A549 (cell line): ENCODE measurements at regions not wholly inside any gene's neighbourhood (a gene's known extent, or its start where the extent isn't known, plus 50 kb on each side); places are given as distances from the start of the nearest gene placed in this dataset.
"Not testable (repeated sequence)": the region's sequence is repeated elsewhere in the genome, so short reads cannot be mapped to it uniquely, and the experiment has no call there.

Experiments used
- ATAC-seq, 2 experiments: fragments of 200-7000 bp in 1 of 2; fragments of >200 bp in 1 of 2; cut with Nextera tagmentation in 1 of 2; cut with Tn5 transposase in 1 of 2; 3 replicates each; pipeline versions ENCODE4 v1.8.0 to v1.9.1; 2018 to 2020; ENCODE audit warnings: mild to moderate bottlenecking in 1 of 2, moderate library complexity in 1 of 2
- CTCF ChIA-PET: fragments of 300-600 bp; sonication (Branson Sonifier 250); formaldehyde crosslinking; extraction: SDS; loops from one replicate; lab custom pipeline; 2021; ENCODE audit warnings: antibody characterized with exemption, inconsistent platforms; lab: Yijun Ruan, JAX
- POLR2A ChIA-PET: fragments of 350-600 bp; formaldehyde crosslinking; extraction: SDS; loops from one replicate; lab custom pipeline; 2021; ENCODE audit warnings: antibody characterized with exemption, inconsistent platforms; lab: Yijun Ruan, JAX
- DNase-seq, 2 experiments: peaks; one replicate each; pipeline versions ENCODE4 v3.0.0 to v3.0.0-alpha.2; 2011 to 2016; ENCODE audit warnings: low read depth in 1 of 2, low spot score in 1 of 2
- FAIRE-seq: peaks from 2 replicates; lab custom pipeline; 2011; peaks lifted over from hg19 to GRCh38; lab: Jason Lieb, UNC
- H3K27ac ChIP-seq, 2 experiments: fragments of >200 bp; sonication (Bioruptor Twin); formaldehyde crosslinking; 3 replicates each; pipeline ENCODE4 v1.5.1; 2016 to 2017
- H3K4me1 ChIP-seq: fragments of >200 bp; sonication (Bioruptor Twin); formaldehyde crosslinking; 3 replicates; pipeline ENCODE4 v1.6.1; 2016
- H3K4me2 ChIP-seq: fragments of >200 bp; sonication (Bioruptor Twin); formaldehyde crosslinking; 3 replicates; pipeline ENCODE4 v1.6.1; 2016
- H3K4me3 ChIP-seq: fragments of >200 bp; sonication (Bioruptor Twin); formaldehyde crosslinking; 3 replicates; pipeline ENCODE4 v1.5.1; 2016
- H3K9me3 ChIP-seq: fragments of >200 bp; sonication (Bioruptor Twin); formaldehyde crosslinking; 3 replicates; pipeline ENCODE4 v1.6.1; 2016
- CEBPB ChIP-seq, 2 experiments: fragments of >200 bp in 1 of 2; sonication (Bioruptor Twin) in 1 of 2; formaldehyde crosslinking in 1 of 2; IDR thresholded peaks; 2 replicates each; pipeline ENCODE4 v1.6.1; 2012 to 2016
- EHF ChIP-seq: fragments of 250-450 bp; sonication (Bioruptor Pico); IDR thresholded peaks from 2 replicates; pipeline ENCODE4 v1.5.0; 2020; ENCODE audit warnings: mild to moderate bottlenecking
- EHMT2 ChIP-seq: fragments of 200-600 bp; sonication (generic); IDR thresholded peaks from 2 replicates; pipeline ENCODE4 v1.6.1; 2016; ENCODE audit warnings: antibody characterized with exemption, low read depth, mild to moderate bottlenecking, moderate library complexity
- EP300 ChIP-seq, 2 experiments: fragments of >200 bp; sonication (Bioruptor Twin); formaldehyde crosslinking; IDR thresholded peaks; 2 replicates in 1 of 2; 3 replicates in 1 of 2; pipeline ENCODE4 v1.6.1; 2016 to 2017
- FOSB ChIP-seq: fragments of 250-450 bp; sonication (Bioruptor Pico); IDR thresholded peaks from 2 replicates; pipeline ENCODE4 v1.5.0; 2020; ENCODE audit warnings: mild to moderate bottlenecking, moderate library complexity
- HDAC2 ChIP-seq: fragments of 200-600 bp; sonication (generic); IDR thresholded peaks from 2 replicates; pipeline ENCODE4 v1.6.1; 2016
- KDM1A ChIP-seq: fragments of 200-600 bp; sonication (generic); IDR thresholded peaks from 2 replicates; pipeline ENCODE4 v1.6.1; 2016; ENCODE audit warnings: low read depth, mild to moderate bottlenecking
- MAFK ChIP-seq: fragments of 450-650 bp; IDR thresholded peaks from 2 replicates; pipeline ENCODE4 v1.6.1; 2014; ENCODE audit not compliant: partially characterized antibody
- MYC ChIP-seq: IDR thresholded peaks from 2 replicates; pipeline ENCODE4 v1.6.1; 2012; ENCODE audit warnings: mild to moderate bottlenecking, inconsistent platforms, low read length, improper control_type of control experiment, borderline replicate concordance
- NPAS2 ChIP-seq: fragments of 250-450 bp; sonication (Bioruptor Pico); IDR thresholded peaks from 2 replicates; pipeline ENCODE4 v1.8.0; 2022; ENCODE audit warnings: mild to moderate bottlenecking, moderate library complexity, borderline replicate concordance
- POLR2A ChIP-seq: IDR thresholded peaks from 2 replicates; pipeline ENCODE4 v1.6.1; 2012; ENCODE audit warnings: mild to moderate bottlenecking, low read length
- SMC3 ChIP-seq: fragments of >200 bp; sonication (Bioruptor Twin); formaldehyde crosslinking; IDR thresholded peaks from 3 replicates; pipeline ENCODE4 v1.6.1; 2018; ENCODE audit warnings: inconsistent platforms
- TFCP2L1 ChIP-seq: fragments of 250-450 bp; sonication (Bioruptor Pico); IDR thresholded peaks from 2 replicates; pipeline ENCODE4 v1.5.0; 2021; ENCODE audit warnings: mild to moderate bottlenecking
- ZC3H11A ChIP-seq: fragments of 450-650 bp; IDR thresholded peaks from 2 replicates; pipeline ENCODE4 v1.6.1; 2014; ENCODE audit warnings: antibody characterized with exemption, mild to moderate bottlenecking
- ZSCAN20 ChIP-seq: fragments of 250-450 bp; sonication (Bioruptor Pico); IDR thresholded peaks from 2 replicates; pipeline ENCODE4 v1.8.0; 2022; ENCODE audit warnings: mild to moderate bottlenecking, moderate library complexity
- WGBS: methylation state at CpG from one replicate; pipeline ENCODE4 v1.1.6; 2017; ENCODE audit errors: missing lambda C conversion rate; 5-methylcytosine and 5-hydroxymethylcytosine counted together
- TF ChIP-seq, protein P1 (sequence below): fragments of 200-600 bp; sonication (generic); IDR thresholded peaks from 2 replicates; pipeline ENCODE4 v1.6.1; 2016; ENCODE audit warnings: antibody characterized with exemption, mild to moderate bottlenecking, moderate library complexity
- TF ChIP-seq, protein P2 (sequence below): fragments of >200 bp; sonication (Bioruptor Twin); formaldehyde crosslinking; IDR thresholded peaks from 3 replicates; pipeline ENCODE4 v1.5.1; 2016
- TF ChIP-seq, protein P3 (sequence below): fragments of 250-450 bp; sonication (Bioruptor Pico); IDR thresholded peaks from 2 replicates; pipeline ENCODE4 v1.5.0; 2020; ENCODE audit warnings: low read depth, mild to moderate bottlenecking, moderate library complexity
- TF ChIP-seq, protein P4 (sequence below): fragments of >200 bp; sonication (Bioruptor Twin); formaldehyde crosslinking; IDR thresholded peaks from 3 replicates; pipeline ENCODE4 v1.6.1; 2016

DNA sequence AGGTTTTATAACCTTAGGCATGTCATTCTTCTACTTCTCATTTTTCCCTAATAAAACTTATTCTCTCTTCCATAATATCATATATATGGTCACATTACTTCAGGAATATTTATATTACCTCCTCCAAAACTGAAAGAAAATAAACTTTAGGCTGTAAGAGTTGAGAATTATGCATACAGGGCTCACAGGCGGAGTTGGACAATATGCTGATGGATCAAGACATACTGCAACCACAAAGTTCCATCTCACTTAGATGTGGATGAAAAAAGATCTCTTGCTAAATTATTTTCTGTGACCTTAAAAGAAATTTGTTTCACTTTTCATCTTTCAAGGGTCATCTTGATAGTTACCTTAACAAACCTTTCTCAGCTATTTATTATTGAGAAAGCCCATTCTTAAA is 152.6 kb upstream of the PDE4B start:
- Histone ChIP-seq H3K27ac (no peak overlapping the region), H3K4me2 (no peak overlapping the region), H3K4me1 (no peaks in the 10 kb centered on the region), H3K9me3 (no peaks in the 10 kb centered on the region), H3K4me3 (no peak overlapping the region)
- TF ChIP-seq, protein P1, sequence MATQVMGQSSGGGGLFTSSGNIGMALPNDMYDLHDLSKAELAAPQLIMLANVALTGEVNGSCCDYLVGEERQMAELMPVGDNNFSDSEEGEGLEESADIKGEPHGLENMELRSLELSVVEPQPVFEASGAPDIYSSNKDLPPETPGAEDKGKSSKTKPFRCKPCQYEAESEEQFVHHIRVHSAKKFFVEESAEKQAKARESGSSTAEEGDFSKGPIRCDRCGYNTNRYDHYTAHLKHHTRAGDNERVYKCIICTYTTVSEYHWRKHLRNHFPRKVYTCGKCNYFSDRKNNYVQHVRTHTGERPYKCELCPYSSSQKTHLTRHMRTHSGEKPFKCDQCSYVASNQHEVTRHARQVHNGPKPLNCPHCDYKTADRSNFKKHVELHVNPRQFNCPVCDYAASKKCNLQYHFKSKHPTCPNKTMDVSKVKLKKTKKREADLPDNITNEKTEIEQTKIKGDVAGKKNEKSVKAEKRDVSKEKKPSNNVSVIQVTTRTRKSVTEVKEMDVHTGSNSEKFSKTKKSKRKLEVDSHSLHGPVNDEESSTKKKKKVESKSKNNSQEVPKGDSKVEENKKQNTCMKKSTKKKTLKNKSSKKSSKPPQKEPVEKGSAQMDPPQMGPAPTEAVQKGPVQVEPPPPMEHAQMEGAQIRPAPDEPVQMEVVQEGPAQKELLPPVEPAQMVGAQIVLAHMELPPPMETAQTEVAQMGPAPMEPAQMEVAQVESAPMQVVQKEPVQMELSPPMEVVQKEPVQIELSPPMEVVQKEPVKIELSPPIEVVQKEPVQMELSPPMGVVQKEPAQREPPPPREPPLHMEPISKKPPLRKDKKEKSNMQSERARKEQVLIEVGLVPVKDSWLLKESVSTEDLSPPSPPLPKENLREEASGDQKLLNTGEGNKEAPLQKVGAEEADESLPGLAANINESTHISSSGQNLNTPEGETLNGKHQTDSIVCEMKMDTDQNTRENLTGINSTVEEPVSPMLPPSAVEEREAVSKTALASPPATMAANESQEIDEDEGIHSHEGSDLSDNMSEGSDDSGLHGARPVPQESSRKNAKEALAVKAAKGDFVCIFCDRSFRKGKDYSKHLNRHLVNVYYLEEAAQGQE, result no peak
- TF ChIP-seq FOSB (CRISPR knock-in tag) (no peak), CEBPB (IDR thresholded peaks at IDR 0.05) (no peak), HDAC2 (no peak), MYC (no peak), ZC3H11A (no peak), SMC3 (no peak), EHF (CRISPR knock-in tag) (no peak), KDM1A (no peak), ZSCAN20 (CRISPR knock-in tag) (no peak), EHMT2 (no peak), POLR2A (no peak), NPAS2 (CRISPR knock-in tag) (no peak), MAFK (no peak), TFCP2L1 (CRISPR knock-in tag) (no peak), EP300 (IDR thresholded peaks at IDR 0.05) (no peak)
- TF ChIP-seq, protein P2, sequence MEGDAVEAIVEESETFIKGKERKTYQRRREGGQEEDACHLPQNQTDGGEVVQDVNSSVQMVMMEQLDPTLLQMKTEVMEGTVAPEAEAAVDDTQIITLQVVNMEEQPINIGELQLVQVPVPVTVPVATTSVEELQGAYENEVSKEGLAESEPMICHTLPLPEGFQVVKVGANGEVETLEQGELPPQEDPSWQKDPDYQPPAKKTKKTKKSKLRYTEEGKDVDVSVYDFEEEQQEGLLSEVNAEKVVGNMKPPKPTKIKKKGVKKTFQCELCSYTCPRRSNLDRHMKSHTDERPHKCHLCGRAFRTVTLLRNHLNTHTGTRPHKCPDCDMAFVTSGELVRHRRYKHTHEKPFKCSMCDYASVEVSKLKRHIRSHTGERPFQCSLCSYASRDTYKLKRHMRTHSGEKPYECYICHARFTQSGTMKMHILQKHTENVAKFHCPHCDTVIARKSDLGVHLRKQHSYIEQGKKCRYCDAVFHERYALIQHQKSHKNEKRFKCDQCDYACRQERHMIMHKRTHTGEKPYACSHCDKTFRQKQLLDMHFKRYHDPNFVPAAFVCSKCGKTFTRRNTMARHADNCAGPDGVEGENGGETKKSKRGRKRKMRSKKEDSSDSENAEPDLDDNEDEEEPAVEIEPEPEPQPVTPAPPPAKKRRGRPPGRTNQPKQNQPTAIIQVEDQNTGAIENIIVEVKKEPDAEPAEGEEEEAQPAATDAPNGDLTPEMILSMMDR, result no peak
- TF ChIP-seq, protein P3, sequence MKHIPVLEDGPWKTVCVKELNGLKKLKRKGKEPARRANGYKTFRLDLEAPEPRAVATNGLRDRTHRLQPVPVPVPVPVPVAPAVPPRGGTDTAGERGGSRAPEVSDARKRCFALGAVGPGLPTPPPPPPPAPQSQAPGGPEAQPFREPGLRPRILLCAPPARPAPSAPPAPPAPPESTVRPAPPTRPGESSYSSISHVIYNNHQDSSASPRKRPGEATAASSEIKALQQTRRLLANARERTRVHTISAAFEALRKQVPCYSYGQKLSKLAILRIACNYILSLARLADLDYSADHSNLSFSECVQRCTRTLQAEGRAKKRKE (CRISPR knock-in tag), result no peak
- TF ChIP-seq, protein P4, sequence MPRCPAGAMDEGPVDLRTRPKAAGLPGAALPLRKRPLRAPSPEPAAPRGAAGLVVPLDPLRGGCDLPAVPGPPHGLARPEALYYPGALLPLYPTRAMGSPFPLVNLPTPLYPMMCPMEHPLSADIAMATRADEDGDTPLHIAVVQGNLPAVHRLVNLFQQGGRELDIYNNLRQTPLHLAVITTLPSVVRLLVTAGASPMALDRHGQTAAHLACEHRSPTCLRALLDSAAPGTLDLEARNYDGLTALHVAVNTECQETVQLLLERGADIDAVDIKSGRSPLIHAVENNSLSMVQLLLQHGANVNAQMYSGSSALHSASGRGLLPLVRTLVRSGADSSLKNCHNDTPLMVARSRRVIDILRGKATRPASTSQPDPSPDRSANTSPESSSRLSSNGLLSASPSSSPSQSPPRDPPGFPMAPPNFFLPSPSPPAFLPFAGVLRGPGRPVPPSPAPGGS, result no peak
- ChIA-PET POLR2A (no interaction called here), CTCF (interaction anchor here (1.1 to 1.3 kb wide), 2 partner anchors 48 to 431 kb away, joined by 4 to 5 read pairs; no protein-coding TSS in a partner anchor)
- DNase-seq, result no peak
- FAIRE-seq, result no peak
- whole genome bisulfite sequencing, result 85% methylated on average over 1 of the region's 1 CpG
- ATAC-seq, result no peak

DNA sequence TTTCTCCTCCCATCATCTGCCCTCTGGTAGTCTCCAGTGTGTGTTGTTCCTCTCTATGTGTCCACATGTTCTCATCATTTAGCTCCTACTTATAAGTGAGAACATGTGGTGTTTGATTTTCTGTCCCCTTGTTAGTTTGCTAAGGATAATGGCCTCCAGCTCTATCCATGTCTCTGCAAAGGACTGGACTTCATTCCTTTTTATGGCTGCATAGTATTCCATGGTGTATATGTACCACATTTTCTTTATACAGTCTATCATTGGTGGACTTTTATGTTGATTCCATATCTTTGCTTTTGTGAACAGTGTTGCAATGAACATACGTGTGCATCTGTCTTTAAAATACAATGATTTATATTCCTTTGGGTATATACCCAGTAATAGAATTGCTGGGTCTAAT is 143.5 kb upstream of the PDE4B start:
- FAIRE-seq, H3K4me3 ChIP-seq, CTCF ChIA-PET, DNase-seq, POLR2A ChIA-PET, ATAC-seq, H3K4me1 ChIP-seq, H3K4me2 ChIP-seq, H3K27ac ChIP-seq, H3K9me3 ChIP-seq: not testable (repeated sequence)
- WGBS, result 48% methylated on average over 1 of the region's 1 CpG
